HUES6 (cell line): ENCODE measurements at regions not wholly inside any gene's neighbourhood (a gene's known extent, or its start where the extent isn't known, plus 50 kb on each side); places are given as distances from the start of the nearest gene placed in this dataset.
"Not testable (repeated sequence)": the region's sequence is repeated elsewhere in the genome, so short reads cannot be mapped to it uniquely, and the experiment has no call there.

Experiments used
- H3K27ac ChIP-seq: 2 replicates; pipeline ENCODE4 v1.7.0; 2013; ENCODE audit warnings: low read depth, mild to moderate bottlenecking, low read length, inconsistent platforms
- H3K27me3 ChIP-seq: 2 replicates; pipeline ENCODE4 v1.6.1; 2013; ENCODE audit warnings: low read length; ENCODE audit not compliant: control insufficient read depth, insufficient read depth
- H3K36me3 ChIP-seq: 2 replicates; pipeline ENCODE4 v1.6.1; 2013; ENCODE audit warnings: low read length; ENCODE audit not compliant: control insufficient read depth, insufficient read depth
- H3K4me1 ChIP-seq: 2 replicates; pipeline ENCODE4 v1.6.1; 2013; ENCODE audit warnings: low read length; ENCODE audit not compliant: control insufficient read depth, insufficient read depth
- H3K4me3 ChIP-seq: 2 replicates; pipeline ENCODE4 v1.5.1; 2013; ENCODE audit warnings: low read depth, low read length
- H3K9ac ChIP-seq: one replicate; pipeline ENCODE4 v1.6.1; 2013; ENCODE audit warnings: mild to moderate bottlenecking, low read length
- H3K9me3 ChIP-seq: 2 replicates; pipeline ENCODE4 v1.6.1; 2013; ENCODE audit warnings: low read depth, low read length; ENCODE audit not compliant: control insufficient read depth, insufficient read depth

GRCh38 chr6:159404296-159404695 lies 235.1 kb downstream of the FNDC1 start:
- Histone ChIP-seq H3K27me3 (no peaks in the 10 kb centered on the region), H3K4me3 (no peak overlapping the region), H3K4me1 (no peaks in the 10 kb centered on the region)

GRCh38 chr6:159400826-159401225 lies 231.6 kb downstream of the FNDC1 start:
- H3K27me3 ChIP-seq, result no peaks in the 10 kb centered on the region
- no peaks in the 10 kb centered on the region for H3K4me1 ChIP-seq
- H3K36me3 ChIP-seq, result no peaks in the 10 kb centered on the region
- no peak overlapping the region for H3K9ac ChIP-seq
- H3K9me3 ChIP-seq, result no peaks in the 10 kb centered on the region
- H3K27ac ChIP-seq, result no peak overlapping the region
- no peak overlapping the region for H3K4me3 ChIP-seq

More at GRCh38 chr6:159404296-159404695, 235.1 kb downstream of the FNDC1 start:
- peaks cover 8% of the 10 kb centered on the region; the same call in 1 of the 2 replicates for H3K9me3 ChIP-seq
- no peak overlapping the region for H3K9ac ChIP-seq
- no peaks in the 10 kb centered on the region for H3K36me3 ChIP-seq
- no peak overlapping the region for H3K27ac ChIP-seq

GRCh38 chr6:159399751-159400221 lies 230.6 kb downstream of the FNDC1 start:
- Histone ChIP-seq H3K9ac (no peak overlapping the region), H3K4me1 (no peaks in the 10 kb centered on the region), H3K27me3 (no peaks in the 10 kb centered on the region), H3K4me3 (no peak overlapping the region), H3K27ac (no peak overlapping the region), H3K9me3 (no peaks in the 10 kb centered on the region), H3K36me3 (no peaks in the 10 kb centered on the region)

GRCh38 chr6:159398633-159399032 lies 229.4 kb downstream of the FNDC1 start:
- Histone ChIP-seq H3K27me3 (no peaks in the 10 kb centered on the region), H3K9ac (no peak overlapping the region), H3K27ac (no peak overlapping the region), H3K4me3 (no peak overlapping the region), H3K9me3 (peaks cover 4% of the 10 kb centered on the region; the same call in 1 of the 2 replicates), H3K4me1 (no peaks in the 10 kb centered on the region), H3K36me3 (no peaks in the 10 kb centered on the region)

GRCh38 chr6:159397753-159398152 lies 228.6 kb downstream of the FNDC1 start:
- Histone ChIP-seq H3K27ac (no peak overlapping the region), H3K36me3 (no peaks in the 10 kb centered on the region), H3K4me3 (no peak overlapping the region), H3K9me3 (peaks cover 10% of the 10 kb centered on the region), H3K9ac (no peak overlapping the region), H3K27me3 (no peaks in the 10 kb centered on the region), H3K4me1 (no peaks in the 10 kb centered on the region)

GRCh38 chr6:159395609-159396008 lies 226.4 kb downstream of the FNDC1 start:
- Histone ChIP-seq H3K4me3 (no peak overlapping the region), H3K27ac (no peak overlapping the region), H3K4me1 (no peaks in the 10 kb centered on the region), H3K36me3 (no peaks in the 10 kb centered on the region), H3K27me3 (no peaks in the 10 kb centered on the region), H3K9ac (no peak overlapping the region), H3K9me3 (peaks cover 10% of the 10 kb centered on the region)

- H3K27ac ChIP-seq, H3K27me3 ChIP-seq, H3K9ac ChIP-seq, H3K4me1 ChIP-seq, H3K4me3 ChIP-seq, H3K36me3 ChIP-seq: not testable (repeated sequence)
- H3K9me3 ChIP-seq, result peaks cover 10% of the 10 kb centered on the region
Observed at GRCh38 chr6:159392695-159393094, 223.5 kb downstream of the FNDC1 start.

- Histone ChIP-seq H3K9me3 (peaks cover 10% of the 10 kb centered on the region), H3K4me1 (no peaks in the 10 kb centered on the region), H3K4me3 (no peak overlapping the region), H3K27ac (no peak overlapping the region), H3K36me3 (no peaks in the 10 kb centered on the region), H3K27me3 (peaks cover 5% of the 10 kb centered on the region; the same call in 1 of the 2 replicates), H3K9ac (no peak overlapping the region)
Observed at GRCh38 chr6:159390381-159390780, 221.2 kb downstream of the FNDC1 start.

GRCh38 chr6:159389695-159390094 lies 220.5 kb downstream of the FNDC1 start:
- Histone ChIP-seq H3K4me1 (no peaks in the 10 kb centered on the region), H3K9me3 (peaks cover 10% of the 10 kb centered on the region), H3K9ac (no peak overlapping the region), H3K27me3 (peaks cover 5% of the 10 kb centered on the region; the same call in 1 of the 2 replicates), H3K4me3 (no peak overlapping the region), H3K27ac (no peak overlapping the region), H3K36me3 (no peaks in the 10 kb centered on the region)

GRCh38 chr6:159380114-159380513 lies 210.9 kb downstream of the FNDC1 start:
- no peak overlapping the region for H3K9ac ChIP-seq
- peaks cover 2% of the 10 kb centered on the region; the same call in 1 of the 2 replicates for H3K9me3 ChIP-seq
- no peak overlapping the region for H3K27ac ChIP-seq
- H3K27me3 ChIP-seq, result peaks cover 4% of the 10 kb centered on the region; the same call in 1 of the 2 replicates
- H3K4me1 ChIP-seq, result no peaks in the 10 kb centered on the region
- no peaks in the 10 kb centered on the region for H3K36me3 ChIP-seq
- no peak overlapping the region for H3K4me3 ChIP-seq

- no peak overlapping the region for H3K27ac ChIP-seq
- no peak overlapping the region for H3K4me3 ChIP-seq
- peaks cover 4% of the 10 kb centered on the region; the same call in 1 of the 2 replicates for H3K27me3 ChIP-seq
- H3K9me3 ChIP-seq, result peaks cover 4% of the 10 kb centered on the region; the same call in 1 of the 2 replicates
- H3K36me3 ChIP-seq, result no peaks in the 10 kb centered on the region
- no peaks in the 10 kb centered on the region for H3K4me1 ChIP-seq
- H3K9ac ChIP-seq, result no peak overlapping the region
Observed at GRCh38 chr6:159378411-159379328, 209.5 kb downstream of the FNDC1 start.
